B cell (primary cell): ENCODE measurements at regions not wholly inside any gene's neighbourhood (a gene's known extent, or its start where the extent isn't known, plus 50 kb on each side); places are given as distances from the start of the nearest gene placed in this dataset.

Experiments
- ATAC-seq: fragments of 200-7000 bp; cut with Tn5 transposase; one replicate; pipeline ENCODE4 v1.10.0; 2021; ENCODE audit warnings: low read depth, mild to moderate bottlenecking, moderate number of reproducible peaks, moderate library complexity
- CTCF ChIA-PET: fragments of 350-600 bp; sonication (Branson Sonifier 250); formaldehyde crosslinking; loops from one replicate; lab custom pipeline; 2021; ENCODE audit warnings: antibody characterized with exemption, inconsistent platforms; lab: Charles Lee
- POLR2A ChIA-PET: fragments of 350-600 bp; sonication (Branson Sonifier 250); formaldehyde crosslinking; loops from one replicate; lab custom pipeline; 2021; ENCODE audit warnings: antibody characterized with exemption; lab: Charles Lee
- DNase-seq: peaks from one replicate; pipeline ENCODE4 v3.0.0; 2013
- H2AFZ ChIP-seq: 2 replicates; pipeline ENCODE4 v1.6.1; 2012; ENCODE audit warnings: mild to moderate bottlenecking, low read depth, low read length; ENCODE audit not compliant: insufficient read depth, poor library complexity, severe bottlenecking
- H3K27ac ChIP-seq, 2 donors: 1 replicate in 1 of 2; 2 replicates in 1 of 2; pipeline ENCODE4 v1.5.1; 2012 to 2013; ENCODE audit warnings: low read length in 2 of 2, mild to moderate bottlenecking in 2 of 2, moderate library complexity in 1 of 2
- H3K27me3 ChIP-seq, 4 experiments: fragments of 200-600 bp in 1 of 4; sonication (generic) in 1 of 4; replicated peaks in 1 of 4; 1 replicate in 2 of 4; 2 replicates in 2 of 4; pipeline versions ENCODE4 v1.6.1 to v1.7.0; 2013 to 2016; ENCODE audit warnings: low read length in 3 of 4, mild to moderate bottlenecking in 2 of 4, mixed read lengths in 1 of 4, moderate library complexity in 1 of 4; ENCODE audit not compliant: insufficient read depth in 4 of 4, control insufficient read depth in 3 of 4; ENCODE audit errors: control extremely low read depth in 1 of 4
- H3K36me3 ChIP-seq, 2 experiments: replicated peaks in 1 of 2; 1 replicate in 1 of 2; 2 replicates in 1 of 2; pipeline versions ENCODE4 v1.6.1 to v1.7.1; 2013; ENCODE audit warnings: low read length in 1 of 2; ENCODE audit not compliant: insufficient read depth in 2 of 2, control insufficient read depth in 1 of 2; ENCODE audit errors: control extremely low read depth in 1 of 2, extremely low read depth in 1 of 2
- H3K4me1 ChIP-seq, 2 donors: fragments of 200-600 bp in 1 of 2; sonication (generic) in 1 of 2; 1 replicate in 1 of 2; 2 replicates in 1 of 2; pipeline versions ENCODE4 v1.5.1 to v1.6.1; 2013 to 2017; ENCODE audit warnings: low read length in 2 of 2; ENCODE audit not compliant: control insufficient read depth in 2 of 2, insufficient read depth in 2 of 2
- H3K4me2 ChIP-seq: replicated peaks from 2 replicates; pipeline ENCODE3; 2012; ENCODE audit warnings: mild to moderate bottlenecking, low read depth, low read length; ENCODE audit not compliant: poor library complexity, severe bottlenecking
- H3K4me3 ChIP-seq, 5 experiments: fragments of 200-600 bp in 1 of 5; sonication (generic) in 1 of 5; 1 replicate in 3 of 5; 2 replicates in 2 of 5; pipeline versions ENCODE4 v1.5.1 to v1.7.0; 2011 to 2016; ENCODE audit warnings: low read length in 4 of 5, mild to moderate bottlenecking in 4 of 5, low read depth in 2 of 5, control low read depth in 1 of 5, moderate library complexity in 1 of 5; ENCODE audit not compliant: insufficient read depth in 1 of 5; ENCODE audit errors: control extremely low read depth in 1 of 5, extremely low read depth in 1 of 5
- H3K79me2 ChIP-seq: fragments of 200-600 bp; sonication (generic); one replicate; pipeline ENCODE4 v1.6.0; 2016; ENCODE audit warnings: low read length; ENCODE audit not compliant: control insufficient read depth, insufficient read depth
- H3K9ac ChIP-seq: fragments of 200-600 bp; sonication (generic); 2 replicates; pipeline ENCODE4 v1.6.1; 2017; ENCODE audit warnings: mild to moderate bottlenecking, low read length, moderate library complexity
- H3K9me3 ChIP-seq, 3 donors: one replicate each; pipeline versions ENCODE4 v1.6.1 to v1.7.1; 2013; ENCODE audit warnings: low read length in 2 of 3; ENCODE audit not compliant: control insufficient read depth in 2 of 3, insufficient read depth in 1 of 3; ENCODE audit errors: control extremely low read depth in 1 of 3
- H4K20me1 ChIP-seq: 2 replicates; pipeline ENCODE4 v1.6.0; 2012; ENCODE audit warnings: mild to moderate bottlenecking, low read length; ENCODE audit not compliant: insufficient read depth, control insufficient read depth, poor library complexity, severe bottlenecking
- H3K27ac Mint-ChIP-seq: one replicate; pipeline ENCODE4 v1.8.0; 2021; ENCODE audit warnings: mixed read lengths
- H3K27me3 Mint-ChIP-seq: one replicate; pipeline ENCODE4 v1.8.0; 2021; ENCODE audit warnings: mixed read lengths
- H3K4me1 Mint-ChIP-seq: one replicate; pipeline ENCODE4 v1.8.0; 2021; ENCODE audit warnings: mixed read lengths
- H3K4me3 Mint-ChIP-seq: one replicate; pipeline ENCODE4 v1.8.0; 2021; ENCODE audit warnings: mixed read lengths
- H3K9me3 Mint-ChIP-seq: one replicate; pipeline ENCODE4 v1.8.0; 2022; ENCODE audit warnings: mixed read lengths; ENCODE audit not compliant: insufficient read depth
- EZH2 ChIP-seq: IDR thresholded peaks from 2 replicates; pipeline ENCODE4 v1.6.1; 2012; ENCODE audit warnings: borderline replicate concordance, low read depth, mild to moderate bottlenecking, moderate library complexity, low read length; ENCODE audit not compliant: insufficient read depth, poor library complexity, severe bottlenecking
- WGBS: methylation state at CpG from one replicate; pipeline ENCODE4 v1.1.5; 2013; ENCODE audit warnings: missing lambda C conversion rate; ENCODE audit not compliant: insufficient coverage; 5-methylcytosine and 5-hydroxymethylcytosine counted together
- intact Hi-C: fragments of 100-400 bp; cut with micrococcal nuclease; formaldehyde crosslinking; loops from one replicate; pipeline ENCODE4 v1.10.0; 2022
- TF ChIP-seq, protein P1 (sequence below): fragments of 200-600 bp; IDR thresholded peaks from one replicate; pipeline ENCODE4 v1.8.0; 2022; ENCODE audit warnings: antibody characterized with exemption, mild to moderate bottlenecking

DNA sequence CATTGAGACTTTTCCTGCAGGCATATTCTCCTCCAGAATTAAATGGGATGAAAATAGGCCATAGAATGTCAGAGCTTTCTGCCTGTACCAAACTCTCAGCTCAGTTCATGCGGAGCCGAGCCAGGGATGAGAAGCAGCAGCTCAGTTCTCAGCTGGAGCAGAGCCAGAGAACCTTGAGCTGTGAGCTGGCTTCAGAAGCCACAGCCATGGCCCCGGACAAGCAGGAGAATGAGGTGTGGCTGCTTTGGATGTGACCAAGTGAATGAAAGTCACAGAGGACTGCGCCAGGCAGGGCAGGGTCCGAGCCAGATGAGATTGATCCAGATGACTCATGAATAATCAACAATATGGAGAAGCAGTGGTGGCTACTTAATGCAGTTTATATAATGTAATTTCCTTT lies 633.8 kb downstream of the NCAM2 start:
- Mint-ChIP-seq H3K27ac (no peak overlapping the region), H3K27me3 (no peaks in the 10 kb centered on the region), H3K4me3 (no peak overlapping the region), H3K9me3 (peaks cover 11% of the 10 kb centered on the region), H3K4me1 (no peaks in the 10 kb centered on the region)
- DNase-seq: no peak
- no peak overlapping the region for H3K9ac ChIP-seq
- POLR2A ChIA-PET: no interaction called here
- H3K27me3 ChIP-seq: no peaks in the 10 kb centered on the region
- TF ChIP-seq EZH2: no peak
- TF ChIP-seq, protein P1, sequence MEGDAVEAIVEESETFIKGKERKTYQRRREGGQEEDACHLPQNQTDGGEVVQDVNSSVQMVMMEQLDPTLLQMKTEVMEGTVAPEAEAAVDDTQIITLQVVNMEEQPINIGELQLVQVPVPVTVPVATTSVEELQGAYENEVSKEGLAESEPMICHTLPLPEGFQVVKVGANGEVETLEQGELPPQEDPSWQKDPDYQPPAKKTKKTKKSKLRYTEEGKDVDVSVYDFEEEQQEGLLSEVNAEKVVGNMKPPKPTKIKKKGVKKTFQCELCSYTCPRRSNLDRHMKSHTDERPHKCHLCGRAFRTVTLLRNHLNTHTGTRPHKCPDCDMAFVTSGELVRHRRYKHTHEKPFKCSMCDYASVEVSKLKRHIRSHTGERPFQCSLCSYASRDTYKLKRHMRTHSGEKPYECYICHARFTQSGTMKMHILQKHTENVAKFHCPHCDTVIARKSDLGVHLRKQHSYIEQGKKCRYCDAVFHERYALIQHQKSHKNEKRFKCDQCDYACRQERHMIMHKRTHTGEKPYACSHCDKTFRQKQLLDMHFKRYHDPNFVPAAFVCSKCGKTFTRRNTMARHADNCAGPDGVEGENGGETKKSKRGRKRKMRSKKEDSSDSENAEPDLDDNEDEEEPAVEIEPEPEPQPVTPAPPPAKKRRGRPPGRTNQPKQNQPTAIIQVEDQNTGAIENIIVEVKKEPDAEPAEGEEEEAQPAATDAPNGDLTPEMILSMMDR: no peak
- H3K4me2 ChIP-seq: no peak overlapping the region
- H4K20me1 ChIP-seq: no peaks in the 10 kb centered on the region
- H3K36me3 ChIP-seq: no peaks in the 10 kb centered on the region
- intact Hi-C loops: no loop called here
- H3K27ac ChIP-seq: no peak overlapping the region
- 87% methylated on average over 5 of the region's 5 CpGs for WGBS
- peaks cover 0 to 12% (median 0%) of the 10 kb centered on the region in 3 donors for H3K9me3 ChIP-seq
- CTCF ChIA-PET: no interaction called here
- no peak overlapping the region for H3K4me3 ChIP-seq
- H3K4me1 ChIP-seq: no peaks in the 10 kb centered on the region
- no peaks in the 10 kb centered on the region for H3K79me2 ChIP-seq
- ATAC-seq: no peak
- no peak overlapping the region for H2AFZ ChIP-seq

DNA sequence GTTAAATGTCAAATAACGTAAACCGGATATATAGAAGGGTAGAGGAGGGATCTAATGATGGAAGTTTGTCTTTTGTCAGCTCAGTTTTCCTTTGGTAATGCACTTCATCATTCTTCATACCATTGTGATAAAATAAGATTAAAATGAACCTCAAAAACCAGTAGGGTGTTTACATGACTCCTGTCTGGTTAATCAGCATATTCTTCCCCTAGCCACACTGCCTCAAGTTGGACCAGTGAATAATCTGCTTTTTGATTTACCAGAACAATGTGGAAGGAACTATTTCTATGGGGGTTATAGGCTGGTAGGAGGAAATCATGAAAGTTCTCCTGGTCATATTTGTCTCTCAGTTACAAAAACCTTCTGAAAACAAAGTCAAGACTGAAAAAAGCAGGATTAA lies 634.7 kb downstream of the NCAM2 start:
- DNase-seq (no peak), ATAC-seq (no peak)
- Histone ChIP-seq H3K9ac (no peak overlapping the region), H3K79me2 (no peaks in the 10 kb centered on the region), H3K27ac (no peak overlapping the region), H3K4me2 (no peak overlapping the region), H3K9me3 (peaks cover 0 to 12% (median 0%) of the 10 kb centered on the region in 3 donors), H3K36me3 (no peaks in the 10 kb centered on the region), H3K4me1 (no peaks in the 10 kb centered on the region), H4K20me1 (no peaks in the 10 kb centered on the region), H3K27me3 (no peaks in the 10 kb centered on the region), H3K4me3 (no peak overlapping the region), H2AFZ (no peak overlapping the region)
- Mint-ChIP-seq H3K9me3 (peaks cover 11% of the 10 kb centered on the region), H3K27me3 (no peaks in the 10 kb centered on the region), H3K27ac (no peak overlapping the region), H3K4me1 (no peaks in the 10 kb centered on the region), H3K4me3 (no peak overlapping the region)
- TF ChIP-seq, protein P1: no peak
- no peak for TF ChIP-seq EZH2
- ChIA-PET CTCF (no interaction called here), POLR2A (no interaction called here)
- WGBS: no CpG with 5 or more reads among the region's 2 CpGs
- intact Hi-C loops: no loop called here
